ENCODE measurements at regions not wholly inside any gene's neighbourhood (a gene's known extent, or its start where the extent isn't known, plus 50 kb on each side); places are given as distances from the start of the nearest gene placed in this dataset.

GRCh38 chr2:14563324-14563723 lies 69.2 kb upstream of the LRATD1 start:
- POLR2A ChIA-PET, result no interaction called here
- H3K9me3 Mint-ChIP-seq, result peaks cover 5% of the 10 kb centered on the region; the same call in 1 of the 2 replicates
- TF ChIP-seq USF2 (CRISPR knock-in tag; IDR thresholded peaks at IDR 0.05), result no peak
- TF ChIP-seq MAX (CRISPR knock-in tag; IDR thresholded peaks at IDR 0.05), result no peak
- TF ChIP-seq IRF2 (CRISPR knock-in tag; IDR thresholded peaks at IDR 0.05; ENCODE audit: borderline replicate concordance, low read depth), result no peak
- no peak for TF ChIP-seq PREB (CRISPR knock-in tag; IDR thresholded peaks at IDR 0.05; ENCODE audit: borderline replicate concordance)
- TF ChIP-seq SOX15 (CRISPR knock-in tag; IDR thresholded peaks at IDR 0.05), result no peak
- DNase-seq (ENCODE audit: low spot score), result no peak
- H3K27me3 Mint-ChIP-seq (ENCODE audit: low read depth), result no peaks in the 10 kb centered on the region
- no peaks in the 10 kb centered on the region for H3K36me3 Mint-ChIP-seq
- H3K4me3 Mint-ChIP-seq, result no peak overlapping the region
- H3K27ac Mint-ChIP-seq, result no peak overlapping the region
- ATAC-seq, result no peak
- CTCF ChIA-PET, result no interaction called here
- H3K4me1 Mint-ChIP-seq, result peaks cover 11% of the 10 kb centered on the region

- Mint-ChIP-seq H3K4me3 (no peak overlapping the region), H3K27me3 (ENCODE audit: low read depth) (no peaks in the 10 kb centered on the region), H3K36me3 (no peaks in the 10 kb centered on the region), H3K9me3 (no peaks in the 10 kb centered on the region), H3K4me1 (peaks cover 11% of the 10 kb centered on the region), H3K27ac (no peak overlapping the region)
- ATAC-seq (no peak), DNase-seq (ENCODE audit: low spot score) (no peak)
- TF ChIP-seq PREB (CRISPR knock-in tag; IDR thresholded peaks at IDR 0.05; ENCODE audit: borderline replicate concordance), result no peak
- ChIA-PET POLR2A (interaction anchor here (0.8 kb wide), 1 partner anchor 22 kb away, joined by 3 read pairs; no protein-coding TSS in a partner anchor), CTCF (no interaction called here)
These were observed 66.9 kb upstream of the LRATD1 start for GRCh38 chr2:14565666-14566065.

- H3K27ac Mint-ChIP-seq, result no peak overlapping the region
- no peak for TF ChIP-seq ESRRA (CRISPR knock-in tag; IDR thresholded peaks at IDR 0.05; ENCODE audit: borderline replicate concordance)
- no peak for TF ChIP-seq PREB (CRISPR knock-in tag; IDR thresholded peaks at IDR 0.05; ENCODE audit: borderline replicate concordance)
- no peak for TF ChIP-seq SOX15 (CRISPR knock-in tag; IDR thresholded peaks at IDR 0.05)
- TF ChIP-seq ZNF232 (CRISPR knock-in tag; IDR thresholded peaks at IDR 0.05), result no peak
- TF ChIP-seq KAT7 (CRISPR knock-in tag; IDR thresholded peaks at IDR 0.05; ENCODE audit: borderline replicate concordance), result no peak
- TF ChIP-seq HMGXB4 (CRISPR knock-in tag; IDR thresholded peaks at IDR 0.05), result no peak
- no peak for TF ChIP-seq E2F4 (CRISPR knock-in tag; IDR thresholded peaks at IDR 0.05; ENCODE audit: borderline replicate concordance, low read depth)
- TF ChIP-seq ETV6 (CRISPR knock-in tag; IDR thresholded peaks at IDR 0.05), result no peak
- TF ChIP-seq SMAD3 (CRISPR knock-in tag; IDR thresholded peaks at IDR 0.05; ENCODE audit: borderline replicate concordance), result no peak
- TF ChIP-seq ZNF416 (CRISPR knock-in tag; IDR thresholded peaks at IDR 0.05), result no peak
- TF ChIP-seq RELA (CRISPR knock-in tag; IDR thresholded peaks at IDR 0.05; ENCODE audit: borderline replicate concordance), result no peak
- no peak for TF ChIP-seq ZNF219 (CRISPR knock-in tag; IDR thresholded peaks at IDR 0.05; ENCODE audit: borderline replicate concordance)
- no peaks in the 10 kb centered on the region for H3K36me3 Mint-ChIP-seq
- ATAC-seq (no peak), DNase-seq (ENCODE audit: low spot score) (no peak)
- H3K4me1 Mint-ChIP-seq, result peaks cover 11% of the 10 kb centered on the region
- no peaks in the 10 kb centered on the region for H3K27me3 Mint-ChIP-seq (ENCODE audit: low read depth)
- CTCF ChIA-PET, result no interaction called here
- H3K4me3 Mint-ChIP-seq, result no peak overlapping the region
- H3K9me3 Mint-ChIP-seq, result no peaks in the 10 kb centered on the region; the same call in 1 of the 2 replicates
- POLR2A ChIA-PET, result no interaction called here
These were observed 65.0 kb upstream of the LRATD1 start for GRCh38 chr2:14567561-14567960.

All from WTC11 (cell line).